Loucy (cell line): ENCODE measurements at regions not wholly inside any gene's neighbourhood (a gene's known extent, or its start where the extent isn't known, plus 50 kb on each side); places are given as distances from the start of the nearest gene placed in this dataset.

Experiments used
- H2AFZ ChIP-seq: fragments of 200-600 bp; sonication (generic); 2 replicates; pipeline ENCODE4 v1.6.0; 2016; ENCODE audit warnings: antibody characterized with exemption, mild to moderate bottlenecking, low read length, moderate library complexity
- H3F3A ChIP-seq: fragments of 200-600 bp; 2 replicates; pipeline ENCODE4 v1.6.0; 2016; ENCODE audit warnings: antibody characterized with exemption, low read depth, mild to moderate bottlenecking
- H3K27me3 ChIP-seq: fragments of 200-600 bp; sonication (generic); 2 replicates; pipeline ENCODE4 v1.6.1; 2014; ENCODE audit warnings: low read length, mild to moderate bottlenecking; ENCODE audit not compliant: insufficient read depth, poor library complexity, severe bottlenecking
- H3K36me3 ChIP-seq: fragments of 200-600 bp; sonication (generic); 2 replicates; pipeline ENCODE4 v1.6.1; 2016; ENCODE audit warnings: low read length; ENCODE audit not compliant: insufficient read depth
- H3K4me1 ChIP-seq: fragments of 200-600 bp; sonication (generic); 2 replicates; pipeline ENCODE4 v1.5.1; 2014; ENCODE audit warnings: low read length, mild to moderate bottlenecking; ENCODE audit not compliant: insufficient read depth, poor library complexity, severe bottlenecking
- H3K4me2 ChIP-seq: fragments of 200-600 bp; sonication (generic); 2 replicates; pipeline ENCODE4 v1.6.0; 2014; ENCODE audit warnings: antibody characterized with exemption, low read length, low read depth, mild to moderate bottlenecking; ENCODE audit not compliant: poor library complexity, severe bottlenecking
- H3K4me3 ChIP-seq: fragments of 200-600 bp; sonication (generic); 2 replicates; pipeline ENCODE4 v1.5.1; 2014; ENCODE audit warnings: low read length, mild to moderate bottlenecking, mixed read lengths; ENCODE audit not compliant: poor library complexity, severe bottlenecking
- H3K79me2 ChIP-seq: fragments of 200-600 bp; sonication (generic); 2 replicates; pipeline ENCODE4 v1.6.1; 2014; ENCODE audit warnings: low read length; ENCODE audit not compliant: insufficient read depth
- H3K9ac ChIP-seq: fragments of 200-600 bp; sonication (generic); 2 replicates; pipeline ENCODE4 v1.6.0; 2014; ENCODE audit warnings: mild to moderate bottlenecking, low read depth, low read length, moderate library complexity; ENCODE audit not compliant: poor library complexity, severe bottlenecking
- H3K9me2 ChIP-seq: fragments of 200-600 bp; sonication (generic); replicated peaks from 2 replicates; pipeline ENCODE4 v1.6.1; 2016; ENCODE audit warnings: low read depth, low read length, mixed read lengths
- H3K9me3 ChIP-seq: fragments of 200-600 bp; sonication (generic); 2 replicates; pipeline ENCODE4 v1.6.1; 2014; ENCODE audit warnings: mild to moderate bottlenecking, antibody characterized with exemption, low read length, low read depth; ENCODE audit not compliant: insufficient read depth
- H4K20me1 ChIP-seq: fragments of 200-600 bp; sonication (generic); 2 replicates; pipeline ENCODE4 v1.6.0; 2014; ENCODE audit warnings: antibody characterized with exemption, low read length, mild to moderate bottlenecking; ENCODE audit not compliant: insufficient read depth, poor library complexity, severe bottlenecking
- EZH2phosphoT487 ChIP-seq: fragments of 200-600 bp; IDR thresholded peaks from 2 replicates; pipeline ENCODE4 v1.6.1; 2018; ENCODE audit warnings: antibody characterized with exemption, mild to moderate bottlenecking, moderate library complexity, borderline replicate concordance
- TF ChIP-seq, protein P1 (sequence below): fragments of 200-600 bp; sonication (generic); conservative IDR thresholded peaks from 2 replicates; pipeline ENCODE4 v1.5.1; 2014; ENCODE audit warnings: mild to moderate bottlenecking, antibody characterized with exemption, low read length

DNA sequence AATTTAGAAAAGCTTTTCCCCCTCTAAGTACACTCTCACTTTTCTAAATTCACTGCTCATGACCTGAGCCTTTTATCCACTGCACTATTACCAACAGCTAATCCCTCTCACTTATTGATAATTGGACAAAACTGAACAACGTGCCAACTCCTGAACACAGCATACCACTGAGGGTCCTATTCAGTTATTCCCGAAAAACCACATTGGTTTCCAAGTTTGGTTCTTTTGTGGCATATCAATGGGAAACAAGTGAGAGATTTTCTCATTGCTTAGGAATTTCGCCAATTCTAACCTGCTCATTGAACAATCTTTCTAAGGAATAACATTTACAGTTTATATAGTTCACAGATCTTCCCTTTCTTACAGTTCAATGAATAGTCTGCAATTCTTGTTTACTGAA lies 977.4 kb downstream of the TMEM182 start:
- H3K9me2 ChIP-seq = no peaks in the 10 kb centered on the region
- TF ChIP-seq, protein P1, sequence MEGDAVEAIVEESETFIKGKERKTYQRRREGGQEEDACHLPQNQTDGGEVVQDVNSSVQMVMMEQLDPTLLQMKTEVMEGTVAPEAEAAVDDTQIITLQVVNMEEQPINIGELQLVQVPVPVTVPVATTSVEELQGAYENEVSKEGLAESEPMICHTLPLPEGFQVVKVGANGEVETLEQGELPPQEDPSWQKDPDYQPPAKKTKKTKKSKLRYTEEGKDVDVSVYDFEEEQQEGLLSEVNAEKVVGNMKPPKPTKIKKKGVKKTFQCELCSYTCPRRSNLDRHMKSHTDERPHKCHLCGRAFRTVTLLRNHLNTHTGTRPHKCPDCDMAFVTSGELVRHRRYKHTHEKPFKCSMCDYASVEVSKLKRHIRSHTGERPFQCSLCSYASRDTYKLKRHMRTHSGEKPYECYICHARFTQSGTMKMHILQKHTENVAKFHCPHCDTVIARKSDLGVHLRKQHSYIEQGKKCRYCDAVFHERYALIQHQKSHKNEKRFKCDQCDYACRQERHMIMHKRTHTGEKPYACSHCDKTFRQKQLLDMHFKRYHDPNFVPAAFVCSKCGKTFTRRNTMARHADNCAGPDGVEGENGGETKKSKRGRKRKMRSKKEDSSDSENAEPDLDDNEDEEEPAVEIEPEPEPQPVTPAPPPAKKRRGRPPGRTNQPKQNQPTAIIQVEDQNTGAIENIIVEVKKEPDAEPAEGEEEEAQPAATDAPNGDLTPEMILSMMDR = no peak
- no peak for TF ChIP-seq EZH2phosphoT487
- H4K20me1 ChIP-seq = no peaks in the 10 kb centered on the region
- H3K4me2 ChIP-seq = no peak overlapping the region
- H3K36me3 ChIP-seq = no peaks in the 10 kb centered on the region
- no peaks in the 10 kb centered on the region for H3K9me3 ChIP-seq
- H3K79me2 ChIP-seq = no peaks in the 10 kb centered on the region
- H3K4me3 ChIP-seq = no peak overlapping the region
- H3K27me3 ChIP-seq = no peaks in the 10 kb centered on the region
- H3F3A ChIP-seq = no peaks in the 10 kb centered on the region
- H2AFZ ChIP-seq = no peak overlapping the region
- H3K4me1 ChIP-seq = no peaks in the 10 kb centered on the region
- H3K9ac ChIP-seq = no peak overlapping the region

DNA sequence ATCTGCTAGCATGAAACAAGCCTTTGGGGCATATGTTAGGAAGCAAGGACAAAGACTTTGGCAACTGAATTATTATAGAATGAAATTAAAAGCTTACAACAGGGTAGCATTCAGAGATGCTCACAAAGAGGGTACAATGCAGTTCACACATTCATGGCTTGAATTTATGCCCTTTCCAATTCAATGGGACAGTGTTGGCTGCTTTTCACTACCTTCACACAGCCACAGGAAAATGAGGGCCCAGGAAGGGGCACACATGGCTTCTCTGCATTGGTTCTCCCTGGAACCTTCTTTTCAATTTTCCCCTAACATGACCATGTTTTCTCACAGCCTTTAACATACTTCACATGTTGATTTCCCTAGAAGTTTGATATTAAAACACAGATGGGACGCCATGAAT lies 978.1 kb downstream of the TMEM182 start:
- H3K4me2 ChIP-seq = no peak overlapping the region
- no peak overlapping the region for H2AFZ ChIP-seq
- no peaks in the 10 kb centered on the region for H3K79me2 ChIP-seq
- no peak for TF ChIP-seq EZH2phosphoT487
- TF ChIP-seq, protein P1 = no peak
- no peaks in the 10 kb centered on the region for H3F3A ChIP-seq
- H3K9me3 ChIP-seq = no peaks in the 10 kb centered on the region
- H3K4me1 ChIP-seq = no peaks in the 10 kb centered on the region
- H4K20me1 ChIP-seq = no peaks in the 10 kb centered on the region
- no peaks in the 10 kb centered on the region for H3K27me3 ChIP-seq
- H3K4me3 ChIP-seq = no peak overlapping the region
- H3K36me3 ChIP-seq = no peaks in the 10 kb centered on the region
- H3K9me2 ChIP-seq = no peaks in the 10 kb centered on the region
- no peak overlapping the region for H3K9ac ChIP-seq

DNA sequence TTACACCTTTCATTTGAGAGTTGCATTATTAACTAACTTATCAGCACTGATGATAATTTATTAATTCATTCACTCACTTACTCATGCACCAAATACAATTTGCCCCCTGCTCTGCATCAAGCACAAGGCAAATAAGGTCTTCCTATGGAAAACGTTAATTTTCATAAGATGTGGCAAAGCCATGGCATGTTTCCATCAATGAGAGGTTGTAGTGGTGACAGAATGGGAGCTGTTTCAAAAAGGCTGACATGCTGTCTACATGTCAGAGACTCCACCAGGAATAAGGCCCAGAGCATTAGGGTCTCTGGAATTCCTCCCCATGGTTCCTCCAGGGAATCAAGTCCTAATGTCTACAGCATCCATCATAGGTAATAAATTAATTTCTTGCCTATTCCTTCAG lies 978.8 kb downstream of the TMEM182 start:
- Histone ChIP-seq H3K27me3 (no peaks in the 10 kb centered on the region), H3K9me2 (no peaks in the 10 kb centered on the region), H4K20me1 (no peaks in the 10 kb centered on the region), H3K4me2 (no peak overlapping the region), H3K9me3 (no peaks in the 10 kb centered on the region), H3K4me1 (no peaks in the 10 kb centered on the region), H3K79me2 (no peaks in the 10 kb centered on the region), H2AFZ (no peak overlapping the region), H3F3A (no peaks in the 10 kb centered on the region), H3K4me3 (no peak overlapping the region), H3K36me3 (no peaks in the 10 kb centered on the region), H3K9ac (no peak overlapping the region)
- no peak for TF ChIP-seq EZH2phosphoT487
- TF ChIP-seq, protein P1 = no peak
